Caco-2 (cell line): ENCODE measurements at regions not wholly inside any gene's neighbourhood (a gene's known extent, or its start where the extent isn't known, plus 50 kb on each side); places are given as distances from the start of the nearest gene placed in this dataset.

Experiments
- BruUV-seq: library from RNA; stranded (reverse); fragments of 400-500 nt; replicated peaks from 2 replicates; lab custom pipeline; 2021; lab: Mats Ljungman, UMichigan
- CTCF ChIA-PET: fragments of 300-600 bp; sonication (Branson Sonifier 250); formaldehyde crosslinking; loops from one replicate; lab custom pipeline; 2022; ENCODE audit warnings: antibody characterized with exemption; lab: Charles Lee
- POLR2A ChIA-PET: fragments of 300-600 bp; sonication (Branson Sonifier 250); formaldehyde crosslinking; loops from one replicate; lab custom pipeline; 2022; ENCODE audit warnings: antibody characterized with exemption; lab: Charles Lee
- DNase-seq, 2 experiments: peaks; one replicate each; pipeline versions ENCODE4 v3.0.0 to v3.0.0-alpha.2; 2020 to 2022
- H3K27me3 ChIP-seq: replicated peaks from 2 replicates; pipeline ENCODE4 v1.6.0; 2011; ENCODE audit warnings: low read length; ENCODE audit not compliant: control insufficient read depth, insufficient read depth
- H3K36me3 ChIP-seq: 2 replicates; pipeline ENCODE4 v1.5.1; 2011; ENCODE audit warnings: low read length; ENCODE audit not compliant: control insufficient read depth, insufficient read depth
- H3K4me1 ChIP-seq: fragments of 250-450 bp; sonication (Bioruptor Pico); 2 replicates; pipeline ENCODE4 v1.5.1; 2020; ENCODE audit warnings: mild to moderate bottlenecking
- H3K4me3 ChIP-seq: 2 replicates; pipeline ENCODE4 v1.5.1; 2011; ENCODE audit warnings: low read depth, mild to moderate bottlenecking, control low read depth, low read length
- H3K9me3 ChIP-seq: fragments of 250-450 bp; sonication (Bioruptor Pico); 2 replicates; pipeline ENCODE4 v1.5.1; 2020; ENCODE audit warnings: mild to moderate bottlenecking, moderate library complexity
- H3K27ac Mint-ChIP-seq: one replicate; pipeline ENCODE4 v1.8.0; 2022; ENCODE audit warnings: mixed read lengths; ENCODE audit not compliant: unreplicated experiment
- H3K27me3 Mint-ChIP-seq: one replicate; pipeline ENCODE4 v1.8.0; 2022; ENCODE audit warnings: mixed read lengths; ENCODE audit not compliant: insufficient read depth, unreplicated experiment
- H3K36me3 Mint-ChIP-seq: one replicate; pipeline ENCODE4 v1.8.0; 2022; ENCODE audit warnings: mild to moderate bottlenecking, mixed read lengths; ENCODE audit not compliant: insufficient read depth, unreplicated experiment
- H3K4me1 Mint-ChIP-seq: one replicate; pipeline ENCODE4 v1.8.0; 2022; ENCODE audit warnings: low read depth, mixed read lengths; ENCODE audit not compliant: unreplicated experiment
- H3K4me3 Mint-ChIP-seq: one replicate; pipeline ENCODE4 v1.8.0; 2022; ENCODE audit warnings: mild to moderate bottlenecking, moderate library complexity, mixed read lengths; ENCODE audit not compliant: unreplicated experiment
- H3K9me3 Mint-ChIP-seq: one replicate; pipeline ENCODE4 v1.8.0; 2022; ENCODE audit warnings: mixed read lengths; ENCODE audit not compliant: unreplicated experiment
- intact Hi-C: fragments of 100-400 bp; cut with micrococcal nuclease; formaldehyde crosslinking; loops from one replicate; pipeline ENCODE4 v1.10.0; 2022; ENCODE audit not compliant: unreplicated experiment
- TF ChIP-seq, protein P1 (sequence below), 2 experiments: fragments of 200-600 bp in 1 of 2; IDR thresholded peaks; 1 replicate in 1 of 2; 2 replicates in 1 of 2; pipeline versions ENCODE4 v1.5.1 to v1.8.0; 2011 to 2022; ENCODE audit warnings: antibody characterized with exemption in 1 of 2, control low read depth in 1 of 2, inconsistent platforms in 1 of 2, low read depth in 1 of 2, low read length in 1 of 2, mild to moderate bottlenecking in 1 of 2, moderate library complexity in 1 of 2; ENCODE audit not compliant: insufficient read depth in 1 of 2, severe bottlenecking in 1 of 2, unreplicated experiment in 1 of 2

DNA sequence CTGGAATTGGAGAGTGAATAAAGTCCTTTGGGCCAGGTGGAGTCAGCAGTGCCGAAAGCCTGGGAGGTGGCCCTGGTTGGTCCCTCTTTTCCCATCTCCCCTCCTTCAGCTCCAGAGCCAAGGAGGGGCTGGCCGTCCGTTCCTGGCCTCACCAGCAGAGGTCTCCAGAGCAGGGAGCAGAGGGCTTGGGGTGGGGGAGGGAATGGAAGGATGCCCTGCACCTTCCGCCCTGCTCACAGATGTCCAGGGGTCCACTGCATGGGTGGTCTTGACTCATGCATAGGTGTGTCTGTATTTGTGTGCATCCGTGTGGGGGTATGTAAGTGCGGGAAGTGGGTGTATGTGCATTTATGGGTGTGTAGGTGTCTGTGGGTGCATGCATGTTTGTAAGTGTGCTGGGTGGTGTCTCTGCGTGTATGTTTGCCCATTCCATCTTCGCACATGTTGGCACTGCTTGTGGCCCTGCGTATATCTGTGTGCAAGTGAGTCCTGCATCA, 201.8 kb downstream of the ZFP36L2 start:
- peaks cover 34% of the 10 kb centered on the region for H3K4me1 Mint-ChIP-seq
- no peaks in the 10 kb centered on the region for H3K27me3 Mint-ChIP-seq
- Histone ChIP-seq H3K4me1 (peaks cover 38% of the 10 kb centered on the region), H3K27me3 (no peaks in the 10 kb centered on the region), H3K9me3 (peaks cover 10% of the 10 kb centered on the region), H3K4me3 (no peak overlapping the region), H3K36me3 (0 out of 2 replicates have a peak, but pooled peaks cover 1% of the 10 kb centered on the region)
- H3K9me3 Mint-ChIP-seq, result peaks cover 19% of the 10 kb centered on the region
- H3K27ac Mint-ChIP-seq, result peak overlapping the region; percentile 36
- ChIA-PET CTCF (interaction anchor here (0.6 to 1.5 kb wide), 13 partner anchors 13 to 178 kb away, joined by 3 to 6 read pairs (median 3); no protein-coding TSS in a partner anchor), POLR2A (no interaction called here)
- intact Hi-C loops, result loop anchor here (1.0 to 5.0 kb wide), 5 partner anchors 16 to 458 kb away; no protein-coding TSS in a partner anchor
- peak; percentile 77 to 82 for DNase-seq
- TF ChIP-seq, protein P1, sequence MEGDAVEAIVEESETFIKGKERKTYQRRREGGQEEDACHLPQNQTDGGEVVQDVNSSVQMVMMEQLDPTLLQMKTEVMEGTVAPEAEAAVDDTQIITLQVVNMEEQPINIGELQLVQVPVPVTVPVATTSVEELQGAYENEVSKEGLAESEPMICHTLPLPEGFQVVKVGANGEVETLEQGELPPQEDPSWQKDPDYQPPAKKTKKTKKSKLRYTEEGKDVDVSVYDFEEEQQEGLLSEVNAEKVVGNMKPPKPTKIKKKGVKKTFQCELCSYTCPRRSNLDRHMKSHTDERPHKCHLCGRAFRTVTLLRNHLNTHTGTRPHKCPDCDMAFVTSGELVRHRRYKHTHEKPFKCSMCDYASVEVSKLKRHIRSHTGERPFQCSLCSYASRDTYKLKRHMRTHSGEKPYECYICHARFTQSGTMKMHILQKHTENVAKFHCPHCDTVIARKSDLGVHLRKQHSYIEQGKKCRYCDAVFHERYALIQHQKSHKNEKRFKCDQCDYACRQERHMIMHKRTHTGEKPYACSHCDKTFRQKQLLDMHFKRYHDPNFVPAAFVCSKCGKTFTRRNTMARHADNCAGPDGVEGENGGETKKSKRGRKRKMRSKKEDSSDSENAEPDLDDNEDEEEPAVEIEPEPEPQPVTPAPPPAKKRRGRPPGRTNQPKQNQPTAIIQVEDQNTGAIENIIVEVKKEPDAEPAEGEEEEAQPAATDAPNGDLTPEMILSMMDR (IDR thresholded peaks at IDR 0.05; ENCODE audit: insufficient read depth in 1 of 2, low read depth in 1 of 2, low read length in 1 of 2, severe bottlenecking in 1 of 2, unreplicated experiment in 1 of 2), result peak; percentile 77 to 92
- no TSS peak for BruUV-seq
- H3K36me3 Mint-ChIP-seq, result peaks cover 16% of the 10 kb centered on the region
- H3K4me3 Mint-ChIP-seq, result no peak overlapping the region

DNA sequence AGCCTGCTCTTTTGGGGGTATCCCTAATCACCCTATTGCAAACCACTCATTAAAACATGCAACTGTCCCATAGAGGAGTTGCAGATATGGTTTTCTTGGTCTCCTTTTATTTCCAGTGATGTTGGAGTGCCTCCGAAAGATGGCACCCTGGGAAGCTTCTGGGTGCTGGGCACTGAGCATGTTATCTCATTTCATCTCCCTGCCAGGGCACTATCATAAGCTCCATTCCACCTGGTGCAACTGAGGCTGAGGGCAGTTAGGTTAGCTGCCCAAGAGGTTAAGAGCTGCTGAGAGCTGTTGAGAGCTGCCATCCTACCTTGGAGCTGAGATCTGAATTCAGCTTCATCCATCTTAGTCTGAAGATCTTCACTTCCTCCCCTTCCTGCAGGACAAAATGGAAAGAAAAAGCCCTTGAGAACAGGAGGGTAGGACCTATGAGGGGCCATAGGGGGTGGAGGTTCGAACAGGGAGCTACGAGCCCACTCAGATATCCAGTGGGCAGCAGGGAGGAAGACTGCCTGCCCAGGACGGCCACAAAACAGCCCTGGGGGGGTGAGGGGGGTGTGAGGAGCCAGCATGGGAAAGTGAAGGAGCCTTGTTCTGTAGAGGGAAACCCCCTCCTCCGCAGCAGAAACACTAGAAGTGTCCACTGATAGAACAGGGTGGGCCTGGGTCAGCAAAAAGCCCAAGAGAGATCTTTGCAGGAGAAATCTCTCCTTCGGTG, 202.5 kb downstream of the ZFP36L2 start:
- H3K27ac Mint-ChIP-seq, result peak overlapping the region; percentile 36
- CTCF ChIA-PET, result interaction anchor here (0.6 to 1.5 kb wide), 14 partner anchors 13 to 200 kb away, joined by 3 to 6 read pairs (median 3); no protein-coding TSS in a partner anchor
- TF ChIP-seq, protein P1 (IDR thresholded peaks at IDR 0.05; ENCODE audit: insufficient read depth in 1 of 2, low read depth in 1 of 2, low read length in 1 of 2, severe bottlenecking in 1 of 2, unreplicated experiment in 1 of 2), result no peak
- H3K9me3 Mint-ChIP-seq, result peaks cover 19% of the 10 kb centered on the region
- Histone ChIP-seq H3K27me3 (no peaks in the 10 kb centered on the region), H3K9me3 (peaks cover 10% of the 10 kb centered on the region), H3K4me1 (peaks cover 41% of the 10 kb centered on the region), H3K4me3 (no peak overlapping the region), H3K36me3 (0 out of 2 replicates have a peak, but pooled peaks cover 1% of the 10 kb centered on the region)
- no peak for DNase-seq
- peaks cover 35% of the 10 kb centered on the region for H3K4me1 Mint-ChIP-seq
- H3K4me3 Mint-ChIP-seq, result no peak overlapping the region
- no peaks in the 10 kb centered on the region for H3K27me3 Mint-ChIP-seq
- H3K36me3 Mint-ChIP-seq, result peaks cover 16% of the 10 kb centered on the region
- POLR2A ChIA-PET, result no interaction called here
- no TSS peak for BruUV-seq
- intact Hi-C loops, result loop anchor here (1.0 to 5.0 kb wide), 5 partner anchors 17 to 458 kb away; no protein-coding TSS in a partner anchor

DNA sequence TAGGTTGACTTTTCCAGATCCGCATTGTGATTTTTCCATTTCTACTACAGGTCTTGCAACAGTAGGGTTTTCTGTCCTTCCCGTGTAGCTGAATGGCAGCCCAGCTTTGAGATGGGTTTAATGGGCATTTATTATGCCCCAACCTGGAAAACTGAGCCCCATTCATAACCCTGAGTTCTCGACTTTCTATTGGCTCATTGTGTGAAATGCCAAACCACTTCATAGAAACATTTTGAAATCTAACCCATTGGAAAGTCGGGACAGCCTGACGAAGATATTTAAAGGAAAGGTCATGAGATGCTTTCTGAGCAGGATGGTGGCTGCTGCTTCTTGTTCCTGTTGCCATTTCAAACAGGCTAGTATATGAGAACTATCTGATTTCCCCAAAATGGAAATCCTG, 203.5 kb downstream of the ZFP36L2 start:
- BruUV-seq, result no TSS peak
- intact Hi-C loops, result loop anchor here (1.0 to 5.0 kb wide), 5 partner anchors 44 to 459 kb away; no protein-coding TSS in a partner anchor
- ChIA-PET POLR2A (no interaction called here), CTCF (no interaction called here)
- Mint-ChIP-seq H3K36me3 (peaks cover 16% of the 10 kb centered on the region), H3K4me3 (no peak overlapping the region), H3K9me3 (peaks cover 19% of the 10 kb centered on the region), H3K4me1 (peaks cover 45% of the 10 kb centered on the region), H3K27me3 (no peaks in the 10 kb centered on the region), H3K27ac (peak overlapping the region; percentile 8)
- H3K9me3 ChIP-seq, result peaks cover 10% of the 10 kb centered on the region
- no peaks in the 10 kb centered on the region for H3K27me3 ChIP-seq
- TF ChIP-seq, protein P1 (IDR thresholded peaks at IDR 0.05; ENCODE audit: insufficient read depth in 1 of 2, low read depth in 1 of 2, low read length in 1 of 2, severe bottlenecking in 1 of 2, unreplicated experiment in 1 of 2), result no peak
- H3K36me3 ChIP-seq, result 0 out of 2 replicates have a peak, but pooled peaks cover 1% of the 10 kb centered on the region
- H3K4me3 ChIP-seq, result no peak overlapping the region
- no peak for DNase-seq
- H3K4me1 ChIP-seq, result peaks cover 52% of the 10 kb centered on the region
